HG03457 (cell line): ENCODE measurements at regions not wholly inside any gene's neighbourhood (a gene's known extent, or its start where the extent isn't known, plus 50 kb on each side); places are given as distances from the start of the nearest gene placed in this dataset.

Source experiments
- ATAC-seq: cut with Tn5 transposase; IDR thresholded peaks from one replicate; pipeline ENCODE4 v1.9.1; 2021; ENCODE audit warnings: moderate number of reproducible peaks; ENCODE audit not compliant: unreplicated experiment

DNA sequence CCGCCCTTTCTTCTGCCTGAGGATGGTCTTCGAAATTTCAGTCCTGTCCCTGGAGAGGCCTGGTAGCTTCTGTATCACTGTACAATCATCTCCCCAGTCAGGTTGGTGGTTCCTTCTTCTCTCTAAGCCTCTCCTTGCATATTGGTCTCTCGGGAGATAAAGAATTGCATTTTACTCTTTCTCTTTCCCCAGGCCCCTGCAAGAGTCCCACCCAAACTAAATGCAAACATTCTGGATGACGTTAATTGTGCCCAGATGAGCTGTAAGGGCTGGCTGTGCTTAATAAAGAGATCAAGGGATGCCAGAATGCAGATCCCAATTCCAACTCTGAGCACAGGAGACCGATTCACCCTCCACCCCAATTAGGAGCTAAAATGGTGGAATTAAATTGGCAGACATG lies 835.4 kb upstream of the TMEM132C start:
- ATAC-seq: no peak

DNA sequence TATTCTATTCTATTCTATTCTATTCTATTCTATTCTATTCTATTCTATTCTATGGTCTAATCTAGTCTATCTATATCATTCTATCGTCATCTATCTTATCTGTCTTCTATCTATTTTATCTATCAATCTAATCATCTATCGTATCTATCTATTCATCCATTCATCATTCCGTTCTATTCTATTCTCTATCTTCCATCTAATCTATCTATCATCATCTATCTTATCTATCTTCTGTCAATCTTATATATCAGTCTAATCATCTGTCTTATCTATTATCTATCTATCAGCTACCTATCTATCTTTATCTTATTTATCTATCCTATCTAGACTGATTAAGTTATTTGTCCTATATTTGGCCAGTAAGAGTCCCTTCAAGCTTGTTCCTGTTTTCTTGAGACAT lies 831.5 kb upstream of the TMEM132C start:
- ATAC-seq: no peak

DNA sequence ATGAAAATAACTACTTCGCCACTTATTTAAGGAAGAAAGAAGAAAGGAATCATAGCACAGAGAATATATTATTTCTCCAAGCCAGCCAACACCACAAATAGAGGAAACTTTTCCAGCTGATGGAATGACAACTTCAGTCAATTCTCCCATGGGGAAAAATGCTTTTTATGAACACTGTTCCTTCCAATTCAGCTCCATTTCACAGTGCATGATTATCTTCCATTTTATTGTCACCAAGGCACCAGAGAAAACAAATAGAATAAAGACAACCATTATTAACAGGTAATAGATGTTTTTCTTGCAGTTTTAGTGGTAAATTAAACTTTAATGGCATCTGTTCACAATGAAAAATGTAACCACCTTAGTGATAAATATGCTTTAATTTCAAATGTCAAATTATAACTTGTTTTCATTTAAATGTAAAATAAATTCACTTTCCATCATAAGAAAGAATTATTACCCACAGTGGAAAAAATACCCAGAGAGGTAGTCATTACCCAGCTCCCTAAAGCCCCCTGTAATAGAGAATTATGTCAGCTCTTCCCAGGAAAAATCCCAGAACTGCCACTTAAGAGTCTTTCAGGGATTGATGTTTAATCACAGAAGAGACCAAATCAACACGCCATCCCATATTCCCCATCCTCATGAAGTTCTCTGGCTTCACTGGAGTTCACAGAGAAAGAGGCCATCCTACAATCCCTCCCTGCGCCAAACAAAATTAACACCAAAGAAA lies 828.3 kb upstream of the TMEM132C start:
- no peak for ATAC-seq

DNA sequence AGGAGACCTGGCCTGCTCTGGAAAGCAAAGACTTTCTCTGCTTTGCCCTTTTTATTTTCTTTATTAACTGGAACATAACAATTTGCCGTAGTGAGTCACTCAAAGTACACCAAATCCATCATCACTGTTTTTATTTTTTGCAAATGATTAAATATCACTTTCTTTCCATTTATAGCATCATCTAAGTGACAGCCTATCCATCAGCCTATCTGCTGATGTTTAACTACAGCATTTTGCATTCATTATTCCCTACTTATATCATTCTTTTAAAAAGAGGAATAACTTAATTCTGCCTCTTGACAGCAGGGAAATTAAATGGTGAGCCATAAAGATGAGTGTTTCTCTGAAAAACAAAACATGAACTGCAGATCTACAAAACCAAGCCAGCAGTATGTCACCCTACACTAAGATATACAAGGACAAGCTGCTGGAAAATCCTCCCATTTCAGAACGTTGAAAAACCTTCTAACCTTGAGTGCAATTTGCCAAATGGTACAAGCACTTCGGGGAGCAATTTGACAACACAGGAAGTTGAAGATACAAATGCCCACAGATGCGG lies 821.3 kb upstream of the TMEM132C start:
- ATAC-seq: no peak

DNA sequence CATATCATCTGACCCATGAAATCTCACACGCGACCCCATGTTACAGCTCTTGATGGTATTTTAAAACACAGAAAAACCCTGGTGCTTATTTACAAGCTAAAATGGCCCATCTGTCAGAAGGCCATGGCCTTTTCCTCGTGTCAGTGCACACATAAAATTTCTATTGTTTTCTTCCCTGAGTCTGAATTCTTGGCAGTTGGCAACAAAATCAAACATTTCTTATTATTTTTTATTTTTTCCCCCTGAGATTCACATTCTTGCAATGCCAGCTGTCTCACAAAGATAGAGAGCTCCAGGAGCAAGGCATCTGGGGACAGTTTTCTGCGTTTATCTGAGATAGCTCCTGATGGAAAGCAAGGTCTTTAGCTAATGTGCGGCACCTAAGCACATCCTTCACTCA lies 818.1 kb upstream of the TMEM132C start:
- no peak for ATAC-seq

DNA sequence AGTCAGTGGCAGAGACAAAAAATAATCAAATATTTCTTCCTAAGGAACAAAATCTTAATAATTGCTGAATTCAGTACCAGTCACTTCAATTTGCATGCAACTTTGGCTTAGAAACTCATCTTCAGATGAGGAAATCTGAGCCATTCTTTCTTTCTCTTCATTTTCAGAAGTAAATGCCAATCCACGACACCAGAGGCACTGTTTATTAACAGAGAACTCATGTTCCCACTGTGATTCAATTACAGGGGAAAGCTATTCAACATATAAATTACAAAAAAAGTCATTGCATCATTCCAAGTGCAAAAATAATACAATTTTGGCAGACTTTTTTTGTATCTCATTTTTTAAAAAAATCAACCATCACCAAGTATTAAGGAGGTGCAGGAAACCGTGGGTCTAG lies 816.1 kb upstream of the TMEM132C start:
- no peak for ATAC-seq

DNA sequence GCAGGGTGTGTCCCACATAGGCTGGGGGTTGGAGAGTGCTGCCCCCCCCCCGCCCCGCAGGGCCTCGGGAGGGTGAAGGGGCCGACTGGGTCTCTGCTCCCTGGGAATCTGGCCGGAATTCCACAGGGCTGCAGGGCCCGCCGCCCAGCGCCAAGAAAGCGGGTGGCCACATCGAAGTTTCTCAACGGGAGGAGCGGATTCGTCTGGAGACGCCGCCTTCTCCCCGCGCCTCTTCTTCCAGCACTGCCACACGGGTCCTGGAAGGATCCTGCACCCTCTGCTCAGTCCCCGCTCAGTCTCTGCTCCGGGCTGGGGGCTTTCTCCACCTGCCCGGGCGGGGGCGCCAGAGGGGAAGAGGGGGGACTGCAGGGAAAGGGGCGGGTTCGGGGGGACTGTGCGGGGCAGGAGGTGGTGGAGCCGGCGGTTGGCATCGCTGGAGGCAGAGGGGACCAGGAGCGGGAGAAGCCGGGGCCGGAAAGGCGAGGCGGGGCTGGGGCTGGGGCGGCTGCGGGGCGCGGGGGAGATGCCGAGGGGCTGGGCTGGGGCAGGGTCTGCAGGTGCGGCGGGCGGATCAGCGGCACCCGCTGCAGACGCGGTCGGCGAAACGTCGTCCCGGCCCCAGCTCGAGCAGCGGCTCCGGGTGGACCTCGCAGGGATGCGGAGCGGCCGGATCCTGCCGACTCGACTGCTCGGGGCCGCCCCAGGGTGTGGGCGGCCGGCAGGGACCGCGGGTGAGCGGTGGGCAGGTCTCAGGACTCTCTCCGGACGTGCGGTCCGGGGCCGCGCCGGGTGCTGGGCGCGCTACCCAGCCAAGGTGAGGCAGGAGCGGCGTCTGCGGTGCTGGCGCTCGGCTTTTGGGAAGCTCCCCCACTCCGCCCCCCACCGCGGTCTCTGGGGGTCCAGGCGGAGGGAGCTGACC lies 811.4 kb upstream of the TMEM132C start:
- ATAC-seq: no peak

DNA sequence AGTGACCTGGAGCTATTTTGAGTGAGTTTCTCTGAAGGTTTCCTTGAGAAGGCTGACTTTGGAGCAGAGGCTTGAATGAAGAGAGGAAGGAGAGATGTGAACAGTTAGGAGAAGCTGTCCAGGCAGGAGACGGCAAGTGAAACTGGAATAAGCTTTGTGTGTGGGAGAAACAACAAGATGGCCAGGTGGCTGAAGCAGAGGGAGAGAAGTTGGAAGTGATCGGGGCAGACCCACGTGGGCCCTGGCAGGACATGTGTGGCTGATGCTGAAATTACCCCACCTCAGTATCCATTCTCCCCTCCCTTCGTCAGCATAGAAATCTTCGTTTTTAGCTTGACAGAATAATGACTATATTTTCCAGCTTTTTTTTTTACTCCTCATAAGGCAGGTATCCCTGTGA lies 809.2 kb upstream of the TMEM132C start:
- no peak for ATAC-seq

DNA sequence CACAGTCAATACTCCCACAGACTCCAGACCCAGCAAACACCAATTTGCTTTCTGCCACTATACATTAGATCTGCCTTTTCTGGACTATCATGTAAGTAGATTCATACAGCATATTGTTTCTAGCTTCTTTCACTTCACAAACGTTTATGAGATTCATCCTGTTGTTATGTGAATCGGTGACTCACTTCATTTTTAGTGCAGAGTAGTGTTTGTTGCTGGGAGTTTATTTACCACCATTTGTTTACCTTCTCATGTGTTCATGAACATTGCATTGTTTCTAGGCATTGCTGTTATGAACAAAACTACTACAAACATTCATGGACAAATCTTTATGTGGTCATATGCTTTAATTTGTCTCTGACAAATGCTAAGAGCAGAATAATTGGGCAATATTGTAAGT lies 807.8 kb upstream of the TMEM132C start:
- no peak for ATAC-seq

DNA sequence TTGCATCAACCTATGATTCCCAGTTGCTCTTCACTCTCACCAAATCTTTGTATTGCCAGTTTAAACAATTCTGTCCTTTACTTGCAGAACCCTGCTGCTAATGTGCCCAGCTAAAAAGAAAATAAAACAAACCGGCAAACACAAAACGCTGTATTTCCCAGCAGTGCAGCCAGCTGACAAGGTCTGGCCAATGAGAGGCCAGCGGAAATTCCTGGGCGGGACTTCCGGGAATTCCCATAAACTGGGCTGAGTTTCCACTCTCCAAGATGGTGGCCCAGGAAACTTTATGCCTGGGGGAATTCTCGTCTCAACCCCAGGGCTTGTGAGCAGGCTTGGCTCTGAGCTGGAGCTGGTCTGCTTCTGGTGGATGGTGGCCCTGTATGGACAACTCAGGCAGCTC lies 807.3 kb upstream of the TMEM132C start:
- ATAC-seq: no peak

DNA sequence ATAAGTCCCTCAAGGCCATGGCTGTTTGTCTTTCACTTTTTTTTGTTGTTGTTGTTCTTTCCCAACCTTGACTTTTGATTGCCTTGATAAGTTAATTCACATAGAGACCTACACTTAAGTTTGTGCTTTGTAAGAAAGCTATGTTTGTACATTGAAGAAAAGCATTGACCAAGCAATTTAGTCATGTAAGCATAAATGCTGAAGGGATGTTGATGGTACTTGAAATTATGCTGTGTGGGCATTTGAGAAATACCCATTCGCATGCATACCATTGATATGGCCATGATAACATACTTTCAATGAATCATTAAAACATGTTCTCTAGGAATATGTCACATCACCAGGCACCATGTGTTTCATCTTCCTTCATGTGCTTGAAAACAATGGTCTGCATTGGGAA lies 803.7 kb upstream of the TMEM132C start:
- no peak for ATAC-seq

DNA sequence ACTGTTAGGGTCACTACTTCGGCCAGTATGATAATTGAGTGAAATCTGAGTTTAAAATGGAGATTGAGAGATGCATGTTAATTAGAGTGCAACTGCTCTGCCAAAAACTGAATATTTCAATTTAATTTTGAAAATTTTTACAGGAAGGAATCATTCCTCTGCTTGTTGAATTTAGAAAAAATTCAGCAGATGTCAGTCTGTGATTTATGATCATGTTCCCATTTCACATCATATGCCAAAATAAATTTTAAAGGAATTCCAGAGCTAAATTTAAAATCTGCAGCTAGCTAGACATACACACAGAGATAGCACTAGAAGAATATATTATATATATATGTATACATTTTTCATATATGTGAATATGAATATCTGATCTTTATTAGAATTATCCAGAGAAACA lies 797.6 kb upstream of the TMEM132C start:
- ATAC-seq: no peak

DNA sequence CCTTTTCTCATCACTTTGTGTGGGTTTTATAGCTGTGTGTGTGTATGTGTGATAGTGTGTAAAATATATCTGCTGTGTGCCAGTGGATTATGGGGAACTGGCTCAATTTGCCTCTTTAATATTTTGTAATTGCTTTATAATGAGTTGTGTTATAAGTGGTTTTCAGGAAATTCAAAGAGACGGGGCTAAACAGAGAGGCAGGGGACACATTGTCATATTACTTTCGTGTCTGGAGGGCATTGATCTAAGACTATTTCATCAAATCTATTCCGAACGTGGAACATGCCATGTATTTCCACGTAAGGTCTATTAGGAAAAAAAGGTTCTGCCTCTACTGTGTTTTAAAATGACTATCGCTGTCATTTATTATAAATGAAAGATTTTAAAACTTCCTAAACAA lies 793.2 kb upstream of the TMEM132C start:
- no peak for ATAC-seq

DNA sequence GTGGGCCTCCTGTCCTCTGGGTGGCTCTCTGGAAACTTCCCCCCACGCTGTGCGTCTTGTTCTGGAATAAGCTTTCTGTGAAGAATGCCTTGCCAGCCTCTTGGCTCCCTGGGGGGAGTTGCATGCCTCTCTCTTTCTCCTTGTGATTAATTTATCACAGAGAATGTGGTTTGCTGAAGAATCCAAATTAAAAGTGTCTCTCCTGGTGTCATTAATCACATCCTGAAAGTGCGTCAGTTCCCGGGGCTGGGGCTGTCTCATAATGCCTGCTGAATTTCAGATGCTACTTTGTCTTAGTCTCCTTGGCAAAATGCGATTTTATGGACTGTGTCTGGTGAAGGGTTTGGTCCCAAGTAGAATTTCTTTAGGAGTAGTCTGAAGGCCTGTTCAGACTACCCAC lies 787.7 kb upstream of the TMEM132C start:
- no peak for ATAC-seq

DNA sequence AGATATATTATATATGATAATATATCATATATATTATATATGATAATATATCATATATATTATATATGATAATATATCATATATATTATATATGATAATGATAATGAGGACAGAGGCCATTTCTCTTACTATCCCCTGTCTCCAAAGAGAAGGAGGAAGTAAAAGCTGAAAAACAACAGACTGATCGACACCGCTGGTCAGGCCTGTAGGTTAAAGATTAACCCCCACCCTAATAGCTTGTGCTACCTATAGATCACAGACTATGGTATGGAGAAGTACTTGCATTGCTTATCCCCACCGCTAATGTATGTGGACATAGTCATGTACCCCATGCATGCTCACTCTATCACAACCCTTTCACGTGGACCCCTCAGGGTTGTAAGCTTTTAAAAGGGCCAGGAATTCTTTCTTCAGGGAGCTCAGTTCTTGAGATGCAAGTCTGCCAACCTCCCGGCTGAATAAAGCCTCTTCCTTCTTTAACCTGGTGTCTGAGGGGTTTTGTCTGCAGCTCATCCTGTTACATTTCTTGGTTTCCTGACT lies 786.1 kb upstream of the TMEM132C start:
- no peak for ATAC-seq

DNA sequence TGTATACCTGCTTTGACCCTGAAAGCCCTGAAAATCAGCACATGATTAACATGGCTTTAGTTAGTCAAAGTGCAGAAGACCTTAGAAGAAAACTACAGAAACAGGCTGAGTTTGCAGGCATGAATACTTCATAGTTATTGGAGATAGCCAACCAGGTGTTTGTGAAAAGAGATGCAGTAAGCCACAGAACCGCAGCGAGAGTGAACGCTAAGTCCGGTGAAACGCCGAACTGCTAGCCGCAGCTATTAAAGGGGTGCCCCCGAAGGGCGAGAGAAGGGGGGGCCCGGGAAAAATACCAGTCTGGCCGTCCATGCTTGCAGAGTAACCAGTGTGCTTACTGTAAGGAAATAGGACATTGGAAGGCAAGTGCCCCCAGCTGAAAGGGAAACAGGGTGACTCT lies 784.0 kb upstream of the TMEM132C start:
- ATAC-seq: no peak

DNA sequence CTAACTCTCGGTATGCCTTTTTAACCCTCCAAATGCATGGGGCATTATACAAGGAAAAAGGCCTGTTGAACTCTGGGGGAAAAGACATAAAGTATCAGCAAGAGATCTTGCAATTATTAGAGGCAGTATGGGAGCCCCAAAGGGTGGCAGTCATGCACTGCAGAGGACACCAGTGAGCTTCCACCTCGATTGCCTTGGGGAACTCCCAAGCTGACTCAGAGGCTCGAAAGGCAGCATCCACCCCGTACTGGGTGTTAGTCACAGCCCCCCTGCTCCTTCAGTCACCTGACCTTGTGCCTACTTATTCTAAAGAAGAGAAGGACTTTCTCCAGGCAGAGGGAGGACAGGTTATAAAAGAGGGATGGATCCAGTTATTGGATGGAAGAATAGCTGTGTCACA lies 781.4 kb upstream of the TMEM132C start:
- ATAC-seq: no peak

DNA sequence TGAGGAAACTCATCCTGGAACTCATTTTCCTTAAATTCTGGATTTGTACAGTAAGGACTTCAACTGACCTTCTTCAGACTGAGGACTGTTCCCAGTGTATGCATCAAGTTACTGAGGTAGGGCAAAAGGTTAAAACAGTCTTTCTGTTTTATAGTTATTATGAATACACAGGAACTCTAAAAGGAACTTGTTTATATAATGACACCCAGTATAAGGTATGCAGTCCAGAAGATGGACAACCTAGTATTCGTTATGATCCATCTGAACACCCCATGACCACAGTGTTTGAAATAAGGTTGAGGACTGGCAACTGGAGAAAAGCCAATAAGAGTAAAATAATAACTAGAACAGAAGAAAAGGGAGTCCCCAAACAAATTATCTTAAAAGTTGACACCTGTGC lies 779.9 kb upstream of the TMEM132C start:
- no peak for ATAC-seq

DNA sequence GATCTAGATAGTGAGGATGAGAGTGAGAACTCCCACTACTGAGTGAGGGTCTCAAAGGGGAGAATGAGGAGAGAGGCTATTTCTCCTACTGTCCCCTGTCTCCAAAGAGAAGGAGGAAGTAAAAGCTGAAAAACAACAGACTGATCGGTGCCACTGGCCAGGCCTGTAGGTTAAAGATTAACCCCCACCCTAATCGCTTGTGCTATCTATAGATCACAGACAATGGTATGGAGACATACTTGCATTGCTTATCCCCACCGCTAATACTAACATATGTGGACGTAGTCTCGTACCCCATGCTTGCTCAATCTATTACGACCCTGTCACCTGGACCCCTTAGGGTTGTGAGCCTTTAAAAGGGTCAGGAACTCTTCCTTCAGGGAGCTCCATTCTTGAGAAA lies 777.9 kb upstream of the TMEM132C start:
- ATAC-seq: no peak

DNA sequence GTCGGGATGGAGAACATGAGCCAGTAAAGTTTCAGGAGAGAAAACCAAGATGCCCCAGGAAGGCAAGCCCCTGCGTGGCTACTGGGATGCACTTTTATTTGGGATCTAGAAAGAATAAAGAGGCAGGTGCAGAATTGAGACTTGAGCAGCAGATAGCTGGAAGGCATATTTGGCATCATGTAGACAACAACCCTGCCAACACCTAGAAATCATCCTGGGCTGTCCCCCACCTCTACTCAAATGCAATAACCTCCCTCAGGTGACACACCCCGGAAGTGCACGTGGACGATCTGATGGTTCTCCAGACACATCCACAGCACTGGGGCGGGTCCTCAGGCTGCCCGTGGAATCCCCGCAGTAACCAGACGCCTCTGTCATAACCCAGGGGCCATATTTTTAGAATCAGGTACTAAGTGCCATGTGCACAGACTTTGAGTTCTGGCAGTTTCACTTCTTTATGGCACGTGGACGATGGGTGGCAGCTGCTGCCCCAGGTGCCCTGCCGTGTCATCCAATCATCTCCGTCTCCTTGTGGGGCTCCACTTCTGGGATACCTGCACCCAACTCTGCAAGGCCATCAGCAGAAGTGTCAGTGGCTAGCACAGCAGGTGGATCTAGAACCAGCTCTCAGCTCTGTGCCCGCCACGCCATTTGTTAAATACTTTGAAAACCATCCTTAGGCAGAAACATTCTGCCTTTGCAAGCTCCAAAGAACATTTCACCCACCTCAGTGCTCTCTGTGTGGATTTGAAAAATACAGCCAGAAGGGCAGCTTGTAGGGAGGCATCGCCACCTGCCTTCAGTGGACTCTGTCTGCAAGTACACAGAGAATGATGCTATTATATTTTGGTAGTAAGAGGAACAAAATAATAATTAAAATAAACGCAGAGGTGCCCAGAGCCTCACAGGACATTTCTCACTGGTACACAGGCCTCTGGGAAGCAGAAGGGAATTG lies 771.7 kb upstream of the TMEM132C start:
- ATAC-seq: no peak

DNA sequence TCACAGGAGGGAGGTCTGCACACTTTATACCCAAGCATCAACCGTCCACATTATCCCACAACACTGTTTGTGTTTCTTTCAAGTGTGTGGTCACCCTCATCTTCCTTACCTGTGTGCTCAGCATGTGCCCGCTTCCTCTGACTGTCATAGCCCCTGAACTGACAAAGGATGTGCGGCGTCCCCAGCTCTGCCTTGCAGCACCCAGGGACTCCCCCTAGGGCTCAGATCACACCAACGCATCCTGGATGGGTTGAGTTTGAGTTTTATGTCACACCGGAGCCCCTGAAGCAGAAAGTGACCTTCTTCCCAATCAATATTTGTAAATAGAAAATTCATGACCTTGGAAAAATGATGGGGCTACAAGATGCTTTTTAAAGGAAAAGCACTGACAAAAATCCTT lies 770.7 kb upstream of the TMEM132C start:
- no peak for ATAC-seq
